H9 (cell line): ENCODE measurements at regions not wholly inside any gene's neighbourhood (a gene's known extent, or its start where the extent isn't known, plus 50 kb on each side); places are given as distances from the start of the nearest gene placed in this dataset.

Experiments used
- DNase-seq: peaks from one replicate; pipeline ENCODE4 v3.0.0-alpha.2; 2017
- H2AFZ ChIP-seq: one replicate; pipeline ENCODE4 v1.6.1; 2013; ENCODE audit warnings: mild to moderate bottlenecking, low read length, control low read depth, moderate library complexity
- H2AK5ac ChIP-seq: 2 replicates; pipeline ENCODE4 v1.6.1; 2013; ENCODE audit warnings: low read length, control low read depth, mixed read lengths; ENCODE audit not compliant: insufficient read length
- H2BK120ac ChIP-seq: one replicate; pipeline ENCODE4 v1.6.1; 2013; ENCODE audit warnings: low read depth, mild to moderate bottlenecking, low read length, control low read depth, inconsistent platforms; ENCODE audit not compliant: poor library complexity, severe bottlenecking
- H2BK12ac ChIP-seq: 2 replicates; pipeline ENCODE4 v1.6.1; 2013; ENCODE audit warnings: low read length, control low read depth, mixed read lengths, low read depth; ENCODE audit not compliant: insufficient read length
- H2BK15ac ChIP-seq: 2 replicates; pipeline ENCODE4 v1.6.1; 2013; ENCODE audit warnings: low read depth, low read length, control low read depth
- H2BK20ac ChIP-seq: one replicate; pipeline ENCODE4 v1.6.1; 2013; ENCODE audit warnings: low read depth, mild to moderate bottlenecking, low read length, control low read depth, inconsistent platforms; ENCODE audit not compliant: poor library complexity, severe bottlenecking
- H2BK5ac ChIP-seq: 2 replicates; pipeline ENCODE4 v1.6.1; 2013; ENCODE audit warnings: low read length, control low read depth, mixed read lengths; ENCODE audit not compliant: insufficient read length
- H3K14ac ChIP-seq: 2 replicates; pipeline ENCODE4 v1.6.1; 2013; ENCODE audit warnings: low read length, control low read depth; ENCODE audit not compliant: insufficient read depth
- H3K18ac ChIP-seq: 2 replicates; pipeline ENCODE4 v1.6.1; 2013; ENCODE audit warnings: low read depth, mild to moderate bottlenecking, mixed read lengths, low read length, control low read depth; ENCODE audit not compliant: insufficient read length
- H3K23ac ChIP-seq: 2 replicates; pipeline ENCODE4 v1.6.1; 2013; ENCODE audit warnings: low read length, control low read depth, mixed read lengths, low read depth; ENCODE audit not compliant: insufficient read length
- H3K23me2 ChIP-seq: 2 replicates; pipeline ENCODE4 v1.6.1; 2013; ENCODE audit warnings: low read depth, mild to moderate bottlenecking, mixed read lengths, low read length, control low read depth; ENCODE audit not compliant: insufficient read length, poor library complexity, severe bottlenecking
- H3K27ac ChIP-seq: 2 replicates; pipeline ENCODE4 v1.5.1; 2013; ENCODE audit warnings: low read length, control low read depth, mixed read lengths, low read depth; ENCODE audit not compliant: insufficient read length
- H3K27me3 ChIP-seq: 2 replicates; pipeline ENCODE4 v1.6.1; 2013; ENCODE audit warnings: low read length, control low read depth, inconsistent platforms; ENCODE audit not compliant: insufficient read depth
- H3K4ac ChIP-seq: 2 replicates; pipeline ENCODE4 v1.6.1; 2013; ENCODE audit warnings: low read depth, mild to moderate bottlenecking, control low read depth, inconsistent platforms, low read length, moderate library complexity
- H3K4me1 ChIP-seq: 2 replicates; pipeline ENCODE4 v1.6.1; 2013; ENCODE audit warnings: low read length, control low read depth, inconsistent platforms; ENCODE audit not compliant: insufficient read depth
- H3K4me2 ChIP-seq: 2 replicates; pipeline ENCODE4 v1.6.1; 2013; ENCODE audit warnings: low read length, control low read depth, mixed read lengths; ENCODE audit not compliant: insufficient read length, insufficient read depth
- H3K56ac ChIP-seq: 2 replicates; pipeline ENCODE4 v1.6.1; 2013; ENCODE audit warnings: low read depth, mild to moderate bottlenecking, mixed read lengths, low read length, control low read depth; ENCODE audit not compliant: insufficient read length
- H3K79me1 ChIP-seq: 2 replicates; pipeline ENCODE4 v1.6.1; 2013; ENCODE audit warnings: low read depth, mild to moderate bottlenecking, moderate library complexity, low read length, control low read depth, inconsistent platforms; ENCODE audit not compliant: insufficient read depth, poor library complexity, severe bottlenecking
- H3K79me2 ChIP-seq: 2 replicates; pipeline ENCODE4 v1.6.1; 2013; ENCODE audit warnings: low read length, control low read depth, inconsistent platforms; ENCODE audit not compliant: insufficient read depth
- H3K9ac ChIP-seq: 2 replicates; pipeline ENCODE4 v1.6.1; 2013; ENCODE audit warnings: low read length, control low read depth, mixed read lengths; ENCODE audit not compliant: insufficient read length; ENCODE audit errors: extremely low read depth
- H3K9me3 ChIP-seq: one replicate; pipeline ENCODE4 v1.6.1; 2013; ENCODE audit warnings: low read depth, low read length, inconsistent platforms; ENCODE audit not compliant: control insufficient read depth
- H3T11ph ChIP-seq: one replicate; pipeline ENCODE4 v1.6.1; 2013; ENCODE audit warnings: mild to moderate bottlenecking, low read length, control low read depth, inconsistent platforms
- H4K20me1 ChIP-seq: one replicate; pipeline ENCODE4 v1.6.1; 2013; ENCODE audit not compliant: control insufficient read depth, insufficient read length, insufficient read depth
- H4K5ac ChIP-seq: 2 replicates; pipeline ENCODE4 v1.6.1; 2013; ENCODE audit warnings: low read depth, mild to moderate bottlenecking, mixed read lengths, low read length, control low read depth; ENCODE audit not compliant: insufficient read length
- H4K8ac ChIP-seq: replicated peaks from 2 replicates; pipeline ENCODE4 v1.6.1; 2013; ENCODE audit warnings: low read length, control low read depth, mixed read lengths, low read depth; ENCODE audit not compliant: insufficient read length
- H4K91ac ChIP-seq: 2 replicates; pipeline ENCODE4 v1.6.1; 2013; ENCODE audit warnings: low read depth, mild to moderate bottlenecking, moderate library complexity, mixed read lengths, low read length, control low read depth; ENCODE audit not compliant: insufficient read length
- H3K27ac Mint-ChIP-seq, 3 experiments: 2 replicates in 2 of 3; 3 replicates in 1 of 3; pipeline ENCODE4 v1.8.0; 2020 to 2021; ENCODE audit warnings: mixed read lengths in 3 of 3, mild to moderate bottlenecking in 1 of 3, moderate library complexity in 1 of 3
- H3K27me3 Mint-ChIP-seq: 2 replicates; pipeline ENCODE4 v1.8.0; 2021; ENCODE audit warnings: low read depth, mild to moderate bottlenecking, moderate library complexity, mixed read lengths
- H3K36me3 Mint-ChIP-seq, 3 experiments: 2 replicates in 2 of 3; 3 replicates in 1 of 3; pipeline ENCODE4 v1.8.0; 2020 to 2021; ENCODE audit warnings: low read depth in 3 of 3, mixed read lengths in 3 of 3; ENCODE audit not compliant: insufficient read depth in 1 of 3
- H3K4me1 Mint-ChIP-seq, 2 experiments: 2 replicates each; pipeline ENCODE4 v1.8.0; 2020; ENCODE audit warnings: mixed read lengths in 2 of 2
- H3K4me3 Mint-ChIP-seq, 2 experiments: 2 replicates in 1 of 2; 3 replicates in 1 of 2; pipeline ENCODE4 v1.8.0; 2020 to 2021; ENCODE audit warnings: mild to moderate bottlenecking in 2 of 2, mixed read lengths in 2 of 2, moderate library complexity in 1 of 2
- H3K9me3 Mint-ChIP-seq, 2 experiments: 2 replicates in 1 of 2; 3 replicates in 1 of 2; pipeline ENCODE4 v1.8.0; 2020; ENCODE audit warnings: mild to moderate bottlenecking in 2 of 2, mixed read lengths in 2 of 2, moderate library complexity in 1 of 2
- CTCF ChIP-seq: fragments of 200-600 bp; sonication (generic); conservative IDR thresholded peaks from 3 replicates; pipeline ENCODE4 v1.8.0; 2021; ENCODE audit warnings: antibody characterized with exemption, mild to moderate bottlenecking
- WGBS: extraction: QIAGEN DNeasy Blood & Tissue Kit; methylation state at CpG from one replicate; pipeline ENCODE4 v1.1.7; 2013; ENCODE audit warnings: missing lambda C conversion rate, low lambda C conversion rate, mixed read lengths; ENCODE audit not compliant: insufficient read length; ENCODE audit errors: extremely low coverage; 5-methylcytosine and 5-hydroxymethylcytosine counted together

- Histone ChIP-seq H2BK5ac (no peak overlapping the region), H2BK120ac (no peak overlapping the region), H3K9ac (no peak overlapping the region), H2AK5ac (no peak overlapping the region), H3K4me2 (no peak overlapping the region), H3K9me3 (no peaks in the 10 kb centered on the region), H2AFZ (no peak overlapping the region), H4K20me1 (no peaks in the 10 kb centered on the region), H3T11ph (no peak overlapping the region), H3K27ac (no peak overlapping the region), H3K14ac (no peak overlapping the region), H3K56ac (no peak overlapping the region), H3K23ac (no peak overlapping the region), H3K4ac (no peak overlapping the region), H4K5ac (no peak overlapping the region), H4K91ac (no peak overlapping the region), H4K8ac (no peak overlapping the region), H3K4me1 (no peaks in the 10 kb centered on the region), H3K23me2 (no peaks in the 10 kb centered on the region), H3K27me3 (no peaks in the 10 kb centered on the region), H3K79me2 (no peaks in the 10 kb centered on the region), H2BK12ac (no peak overlapping the region), H3K79me1 (no peaks in the 10 kb centered on the region), H2BK15ac (no peak overlapping the region), H3K18ac (no peak overlapping the region), H2BK20ac (no peak overlapping the region)
- no peak overlapping the region for H3K27ac Mint-ChIP-seq
- H3K4me1 Mint-ChIP-seq = no peaks in the 10 kb centered on the region
- no peak for DNase-seq
- no peaks in the 10 kb centered on the region for H3K27me3 Mint-ChIP-seq
- WGBS = no CpG with 5 or more reads among the region's 5 CpGs
- H3K36me3 Mint-ChIP-seq = no peaks in the 10 kb centered on the region
- TF ChIP-seq CTCF = no peak
- H3K4me3 Mint-ChIP-seq = no peak overlapping the region
- H3K9me3 Mint-ChIP-seq = no peaks in the 10 kb centered on the region
Observed at GRCh38 chr5:167867281-167867680, 424.2 kb upstream of the WWC1 start.
